HG02870 (cell line): ENCODE measurements at regions not wholly inside any gene's neighbourhood (a gene's known extent, or its start where the extent isn't known, plus 50 kb on each side); places are given as distances from the start of the nearest gene placed in this dataset.

Source experiments
- ATAC-seq: cut with Tn5 transposase; IDR thresholded peaks from one replicate; pipeline ENCODE4 v1.9.1; 2021; ENCODE audit warnings: mild to moderate bottlenecking, moderate library complexity; ENCODE audit not compliant: unreplicated experiment

GRCh38 chr10:113455947-113456346 is 96.9 kb upstream of the HABP2 start:
- ATAC-seq = no peak

- no peak for ATAC-seq
Measured at GRCh38 chr10:113456741-113457140, 96.1 kb upstream of the HABP2 start.

GRCh38 chr10:113457408-113457807 is 95.4 kb upstream of the HABP2 start:
- ATAC-seq = no peak

- ATAC-seq = no peak
Measured at GRCh38 chr10:113458451-113458850, 94.4 kb upstream of the HABP2 start.

GRCh38 chr10:113458944-113459343 is 93.9 kb upstream of the HABP2 start:
- ATAC-seq = no peak

- ATAC-seq = no peak
Measured at GRCh38 chr10:113459626-113460280, 93.1 kb upstream of the HABP2 start.

GRCh38 chr10:113463083-113463482 is 89.8 kb upstream of the HABP2 start:
- no peak for ATAC-seq

GRCh38 chr10:113463777-113464176 is 89.1 kb upstream of the HABP2 start:
- no peak for ATAC-seq

- no peak for ATAC-seq
Measured at GRCh38 chr10:113469796-113470195, 83.1 kb upstream of the HABP2 start.

- no peak for ATAC-seq
Measured at GRCh38 chr10:113470372-113471240, 82.2 kb upstream of the HABP2 start.

GRCh38 chr10:113471241-113471996 is 81.4 kb upstream of the HABP2 start:
- ATAC-seq = no peak

GRCh38 chr10:113473011-113473410 is 79.8 kb upstream of the HABP2 start:
- ATAC-seq = no peak

- ATAC-seq = no peak
Measured at GRCh38 chr10:113473851-113474250, 79.0 kb upstream of the HABP2 start.

- no peak for ATAC-seq
Measured at GRCh38 chr10:113474752-113475151, 78.1 kb upstream of the HABP2 start.

- no peak for ATAC-seq
Measured at GRCh38 chr10:113475381-113475807, 77.5 kb upstream of the HABP2 start.

- no peak for ATAC-seq
Measured at GRCh38 chr10:113476191-113476590, 76.7 kb upstream of the HABP2 start.

- ATAC-seq = no peak
Measured at GRCh38 chr10:113476673-113477072, 76.2 kb upstream of the HABP2 start.

GRCh38 chr10:113477451-113477850 is 75.4 kb upstream of the HABP2 start:
- no peak for ATAC-seq

- ATAC-seq = no peak
Measured at GRCh38 chr10:113479346-113480080, 73.3 kb upstream of the HABP2 start.

GRCh38 chr10:113480081-113480360 is 72.8 kb upstream of the HABP2 start:
- ATAC-seq = no peak

- no peak for ATAC-seq
Measured at GRCh38 chr10:113480851-113481502, 71.9 kb upstream of the HABP2 start.
